Osteocyte (in vitro differentiated cells): ENCODE measurements at regions not wholly inside any gene's neighbourhood (a gene's known extent, or its start where the extent isn't known, plus 50 kb on each side); places are given as distances from the start of the nearest gene placed in this dataset.

Experiments
- DNase-seq: peaks from one replicate; pipeline ENCODE4 v3.0.0; 2021; ENCODE audit warnings: mixed read lengths; ENCODE audit not compliant: unreplicated experiment; ENCODE audit errors: extremely low spot score
- H3K27ac Mint-ChIP-seq: one replicate; pipeline ENCODE4 v1.8.0; 2021; ENCODE audit warnings: mild to moderate bottlenecking, mixed read lengths; ENCODE audit not compliant: unreplicated experiment
- H3K27me3 Mint-ChIP-seq: one replicate; pipeline ENCODE4 v1.8.0; 2021; ENCODE audit warnings: mixed read lengths; ENCODE audit not compliant: unreplicated experiment
- H3K36me3 Mint-ChIP-seq: one replicate; pipeline ENCODE4 v1.8.0; 2021; ENCODE audit warnings: mixed read lengths; ENCODE audit not compliant: unreplicated experiment
- H3K4me1 Mint-ChIP-seq: one replicate; pipeline ENCODE4 v1.8.0; 2021; ENCODE audit warnings: mixed read lengths; ENCODE audit not compliant: unreplicated experiment
- H3K4me3 Mint-ChIP-seq: one replicate; pipeline ENCODE4 v1.8.0; 2021; ENCODE audit warnings: mild to moderate bottlenecking, moderate library complexity, mixed read lengths; ENCODE audit not compliant: unreplicated experiment
- H3K9me3 Mint-ChIP-seq: one replicate; pipeline ENCODE4 v1.8.0; 2021; ENCODE audit warnings: mixed read lengths; ENCODE audit not compliant: unreplicated experiment
- CTCF ChIP-seq: fragments of 200-600 bp; sonication (generic); IDR thresholded peaks from 2 replicates; pipeline ENCODE4 v1.5.0; 2021; ENCODE audit warnings: antibody characterized with exemption, mild to moderate bottlenecking, moderate library complexity

DNA sequence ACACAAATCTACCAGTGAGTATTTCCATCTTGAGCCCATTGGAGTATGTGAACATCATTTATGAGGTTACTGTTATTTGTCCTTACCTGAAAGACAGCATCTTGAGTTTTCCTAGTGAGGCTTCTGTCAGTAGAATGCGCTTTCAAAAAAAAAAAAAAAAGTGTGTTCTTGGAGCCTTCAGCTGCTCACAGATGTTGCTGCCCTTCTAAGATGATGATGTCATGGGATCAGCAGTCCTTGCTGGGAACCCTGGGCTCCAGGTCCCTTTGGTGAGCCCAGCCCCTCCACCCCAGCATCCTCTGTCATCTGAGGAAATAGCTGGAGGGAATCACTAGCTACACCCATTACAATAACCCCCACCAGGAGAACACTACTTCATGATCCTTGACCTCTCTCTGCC, 83.3 kb downstream of the ATPSCKMT start:
- H3K9me3 Mint-ChIP-seq, result peaks cover 22% of the 10 kb centered on the region
- peaks cover 3% of the 10 kb centered on the region for H3K27me3 Mint-ChIP-seq

DNA sequence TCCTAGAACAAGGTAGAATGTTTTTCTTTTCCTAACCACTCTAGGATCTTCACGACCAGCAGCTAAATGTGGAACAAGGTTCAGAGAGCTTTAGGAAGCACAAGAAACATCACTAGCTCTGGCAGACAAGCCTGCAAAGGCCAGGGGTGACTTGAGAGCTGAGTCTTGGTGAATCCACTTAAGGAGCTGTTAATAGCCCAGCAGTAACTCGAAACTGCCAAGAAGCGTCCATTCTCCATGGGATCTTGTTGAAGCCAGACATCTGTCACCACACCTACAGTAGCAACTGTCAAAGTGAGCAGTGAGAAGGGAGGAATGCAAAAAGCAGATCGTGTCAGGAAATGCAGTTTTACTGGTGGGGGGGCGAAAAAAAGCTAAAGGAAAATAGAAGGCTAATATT, 87.2 kb downstream of the ATPSCKMT start:
- Mint-ChIP-seq H3K36me3 (no peaks in the 10 kb centered on the region), H3K4me3 (no peak overlapping the region), H3K27me3 (peaks cover 6% of the 10 kb centered on the region), H3K9me3 (peaks cover 22% of the 10 kb centered on the region), H3K27ac (no peak overlapping the region), H3K4me1 (no peaks in the 10 kb centered on the region)
- TF ChIP-seq CTCF, result no peak
- no peak for DNase-seq

More for the DNA sequence above, 83.3 kb downstream of the ATPSCKMT start:
- H3K4me3 Mint-ChIP-seq, result no peak overlapping the region
- no peak for DNase-seq
- no peaks in the 10 kb centered on the region for H3K4me1 Mint-ChIP-seq
- no peaks in the 10 kb centered on the region for H3K36me3 Mint-ChIP-seq
- TF ChIP-seq CTCF, result no peak
- H3K27ac Mint-ChIP-seq, result no peak overlapping the region

DNA sequence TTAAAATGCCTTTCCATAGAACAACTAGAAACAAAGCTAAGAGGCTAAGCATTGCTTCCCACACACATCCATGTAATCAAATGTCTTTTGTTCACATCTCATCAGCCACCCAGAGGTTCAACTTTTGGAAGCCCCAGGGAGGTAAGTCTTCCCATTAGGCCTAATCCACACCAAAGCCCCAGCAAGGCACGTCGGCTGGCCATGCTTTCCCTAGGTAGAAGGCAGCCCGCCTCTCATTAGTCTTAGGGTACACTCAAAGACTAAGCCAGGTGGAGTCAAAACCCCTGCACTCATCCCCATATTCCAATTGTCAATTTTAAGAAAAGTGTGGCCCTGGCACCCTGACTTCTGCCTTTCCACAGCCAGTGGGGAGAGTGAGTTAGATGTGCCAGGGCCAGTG, 87.9 kb downstream of the ATPSCKMT start:
- H3K27ac Mint-ChIP-seq, result no peak overlapping the region
- no peak for TF ChIP-seq CTCF
- H3K36me3 Mint-ChIP-seq, result no peaks in the 10 kb centered on the region
- peaks cover 22% of the 10 kb centered on the region for H3K9me3 Mint-ChIP-seq
- no peak overlapping the region for H3K4me3 Mint-ChIP-seq
- no peaks in the 10 kb centered on the region for H3K4me1 Mint-ChIP-seq
- H3K27me3 Mint-ChIP-seq, result peaks cover 6% of the 10 kb centered on the region
- DNase-seq, result no peak

DNA sequence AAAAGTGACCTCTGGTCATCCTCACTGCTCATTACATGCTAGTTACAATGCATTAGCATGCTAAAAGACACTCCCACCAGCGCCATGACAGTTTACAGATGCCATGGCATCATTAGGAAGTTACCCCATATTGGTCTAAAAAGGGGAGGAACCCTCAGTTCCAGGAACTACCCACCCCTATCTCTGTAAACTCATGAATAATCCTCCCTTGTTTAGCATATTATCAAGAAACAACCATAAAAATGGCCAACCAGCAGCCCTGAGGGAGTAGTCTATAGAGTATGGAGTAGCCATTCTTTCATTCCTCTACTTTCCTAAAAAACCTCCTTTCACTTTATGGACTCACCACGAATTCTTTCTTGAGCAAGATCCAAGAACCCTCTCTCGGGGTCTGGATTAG, 89.4 kb downstream of the ATPSCKMT start:
- no peak for DNase-seq
- Mint-ChIP-seq H3K4me3 (no peak overlapping the region), H3K36me3 (no peaks in the 10 kb centered on the region), H3K27ac (no peak overlapping the region), H3K9me3 (peaks cover 8% of the 10 kb centered on the region), H3K4me1 (no peaks in the 10 kb centered on the region), H3K27me3 (peaks cover 6% of the 10 kb centered on the region)
- no peak for TF ChIP-seq CTCF

GRCh38 chr5:10158886-10159285, 90.8 kb downstream of the ATPSCKMT start:
- H3K36me3 Mint-ChIP-seq, result no peaks in the 10 kb centered on the region
- no peaks in the 10 kb centered on the region for H3K9me3 Mint-ChIP-seq
- H3K4me3 Mint-ChIP-seq, result no peak overlapping the region
- DNase-seq, result no peak
- no peak for TF ChIP-seq CTCF
- H3K27ac Mint-ChIP-seq, result no peak overlapping the region
- no peaks in the 10 kb centered on the region for H3K4me1 Mint-ChIP-seq
- H3K27me3 Mint-ChIP-seq, result peaks cover 6% of the 10 kb centered on the region
